ENCODE measurements at regions not wholly inside any gene's neighbourhood (a gene's known extent, or its start where the extent isn't known, plus 50 kb on each side); places are given as distances from the start of the nearest gene placed in this dataset.
A peak's percentile ranks its signal among the peaks of the same experiment; 100 is the strongest.

DNA sequence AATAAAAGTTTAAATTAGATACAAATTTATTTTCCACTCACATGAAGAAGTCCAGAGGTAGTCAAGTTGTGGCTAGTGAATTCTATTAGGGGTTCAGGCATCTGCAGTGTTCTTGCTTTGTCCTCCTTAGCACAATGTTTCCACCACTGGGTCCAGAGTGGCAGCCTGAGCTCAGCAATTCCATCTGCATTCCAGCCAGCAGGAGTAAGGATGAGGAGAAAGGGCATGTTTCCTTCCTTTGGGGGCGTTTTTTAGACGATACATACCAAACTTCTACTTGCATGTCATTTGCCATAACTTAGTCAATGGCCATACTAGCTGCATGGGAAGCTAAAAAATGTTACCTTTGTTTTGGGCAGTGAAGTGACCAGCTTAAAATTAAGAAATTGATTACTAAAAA, 98.5 kb upstream of the VANGL1 start:
- WGBS, 2 experiments (ENCODE audit: extremely low coverage in 2 of 2, insufficient read length in 1 of 2): no CpG with 5 or more reads among the region's 2 CpGs

More for the DNA sequence above, 98.5 kb upstream of the VANGL1 start:
- H2BK5ac ChIP-seq (ENCODE audit: low read depth, low read length, poor library complexity, severe bottlenecking): no peak overlapping the region
- H3K36me3 ChIP-seq (ENCODE audit: control insufficient read depth, insufficient read depth, low read length): no peaks in the 10 kb centered on the region
- H2BK15ac ChIP-seq (ENCODE audit: low read depth, low read length): no peak overlapping the region
- H3K9me1 ChIP-seq (ENCODE audit: insufficient read depth, low read length): peaks cover 14% of the 10 kb centered on the region
- dilution Hi-C loops (cut with HindIII; ENCODE audit: low sequenced_read_pairs, unreplicated experiment) (no loop called here), intact Hi-C loops (cut with micrococcal nuclease) (loop anchor here (10.0 kb wide), 1 partner anchor 288 kb away; no protein-coding TSS in a partner anchor), in situ Hi-C loops (cut with MboI; ENCODE audit: low sequenced_read_pairs) (no loop called here)
- peak overlapping the region; percentile 53; the same call in 1 of the 2 replicates for H2BK120ac ChIP-seq (ENCODE audit: low read depth, low read length)
- H4K8ac ChIP-seq (ENCODE audit: low read depth in 2 of 2, low read length in 2 of 2): no peak overlapping the region
- ATAC-seq (ENCODE audit: low read depth) (no peak), DNase-seq (no peak)
- H4K5ac ChIP-seq (ENCODE audit: low read depth, low read length): no peak overlapping the region
- no peak overlapping the region for H4K91ac ChIP-seq (ENCODE audit: insufficient read depth, low read depth, low read length)
- H3K4me3 ChIP-seq (ENCODE audit: insufficient read depth, low read depth, low read length): no peak overlapping the region
- H3K9ac ChIP-seq (ENCODE audit: low read depth, low read length): no peak overlapping the region
- H2AFZ ChIP-seq (replicated peaks; ENCODE audit: low read length, poor library complexity): no peak overlapping the region
- no peaks in the 10 kb centered on the region for H3K9me3 ChIP-seq (ENCODE audit: control insufficient read depth, insufficient read depth, low read length)
- H3K79me1 ChIP-seq (ENCODE audit: low read depth in 1 of 2, low read length in 2 of 2): 0 out of 4 replicates have a peak, but pooled peaks cover 0 to 3% of the 10 kb centered on the region in 2 experiments
- no peaks in the 10 kb centered on the region for H3K27me3 ChIP-seq (ENCODE audit: control insufficient read depth, insufficient read depth, low read length)
- H3K4ac ChIP-seq (ENCODE audit: low read depth, low read length): 0 out of 2 replicates have a peak overlapping the region, but pooled peaks have one; percentile 40
- H4K20me1 ChIP-seq (ENCODE audit: insufficient read depth, low read length): no peaks in the 10 kb centered on the region
- ChIA-PET POLR2A (ENCODE audit: unreplicated experiment) (no interaction called here), CTCF (interaction anchor here (0.5 to 1.0 kb wide), 3 partner anchors 52 to 182 kb away, joined by 3 to 4 read pairs (median 4); no protein-coding TSS in a partner anchor)
- H3K4me2 ChIP-seq (ENCODE audit: low read depth, low read length): no peak overlapping the region
- H2BK20ac ChIP-seq (ENCODE audit: low read depth, low read length): peak overlapping the region; percentile 49; the same call in 1 of the 2 replicates
- peak overlapping the region; percentile 65; the same call in 1 of the 2 replicates for H2AK5ac ChIP-seq (ENCODE audit: low read depth, low read length)
- H3K14ac ChIP-seq (replicated peaks; ENCODE audit: low read depth, low read length): no peak overlapping the region; the same call in 1 of the 2 replicates
- peak overlapping the region; percentile 32; the same call in 1 of the 2 replicates for H3K23ac ChIP-seq (ENCODE audit: low read depth, low read length)
- no peak for TF ChIP-seq BHLHE40 (IDR thresholded peaks at IDR 0.05; ENCODE audit: low read depth, low read length)
- TF ChIP-seq RAD21 (IDR thresholded peaks at IDR 0.05; ENCODE audit: low read length): no peak
- no peak for TF ChIP-seq SMC3 (IDR thresholded peaks at IDR 0.05; ENCODE audit: low read depth, low read length)
- TF ChIP-seq NFE2L2 (IDR thresholded peaks at IDR 0.05; ENCODE audit: low read depth, low read length): no peak
- TF ChIP-seq, protein P1, sequence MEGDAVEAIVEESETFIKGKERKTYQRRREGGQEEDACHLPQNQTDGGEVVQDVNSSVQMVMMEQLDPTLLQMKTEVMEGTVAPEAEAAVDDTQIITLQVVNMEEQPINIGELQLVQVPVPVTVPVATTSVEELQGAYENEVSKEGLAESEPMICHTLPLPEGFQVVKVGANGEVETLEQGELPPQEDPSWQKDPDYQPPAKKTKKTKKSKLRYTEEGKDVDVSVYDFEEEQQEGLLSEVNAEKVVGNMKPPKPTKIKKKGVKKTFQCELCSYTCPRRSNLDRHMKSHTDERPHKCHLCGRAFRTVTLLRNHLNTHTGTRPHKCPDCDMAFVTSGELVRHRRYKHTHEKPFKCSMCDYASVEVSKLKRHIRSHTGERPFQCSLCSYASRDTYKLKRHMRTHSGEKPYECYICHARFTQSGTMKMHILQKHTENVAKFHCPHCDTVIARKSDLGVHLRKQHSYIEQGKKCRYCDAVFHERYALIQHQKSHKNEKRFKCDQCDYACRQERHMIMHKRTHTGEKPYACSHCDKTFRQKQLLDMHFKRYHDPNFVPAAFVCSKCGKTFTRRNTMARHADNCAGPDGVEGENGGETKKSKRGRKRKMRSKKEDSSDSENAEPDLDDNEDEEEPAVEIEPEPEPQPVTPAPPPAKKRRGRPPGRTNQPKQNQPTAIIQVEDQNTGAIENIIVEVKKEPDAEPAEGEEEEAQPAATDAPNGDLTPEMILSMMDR (conservative IDR thresholded peaks at IDR 0.05; ENCODE audit: low read depth, low read length): no peak
- TF ChIP-seq POLR2A (IDR thresholded peaks at IDR 0.05; ENCODE audit: low read depth, low read length): no peak
- no peak for TF ChIP-seq CHD1 (IDR thresholded peaks at IDR 0.05; ENCODE audit: low read depth, low read length)
- H3K27ac ChIP-seq (ENCODE audit: insufficient read depth, low read length): no peak overlapping the region
- no TSS peak for BruUV-seq (replicated peaks)
- H2AK9ac ChIP-seq (replicated peaks; ENCODE audit: low read depth, low read length, poor library complexity): no peak overlapping the region
- H3K4me1 ChIP-seq (ENCODE audit: control insufficient read depth, insufficient read depth, low read length): peaks cover 15% of the 10 kb centered on the region
- no peak overlapping the region for H3K18ac ChIP-seq (ENCODE audit: low read depth, low read length)
- H3K56ac ChIP-seq (ENCODE audit: extremely low read depth, insufficient read depth, low read length): no peak overlapping the region

Data from IMR-90 (cell line).